EL (cell line): ENCODE measurements at regions not wholly inside any gene's neighbourhood (a gene's known extent, or its start where the extent isn't known, plus 50 kb on each side); places are given as distances from the start of the nearest gene placed in this dataset.
"Not testable (repeated sequence)": the region's sequence is repeated elsewhere in the genome, so short reads cannot be mapped to it uniquely, and the experiment has no call there.

ENCODE experiments used
- DNase-seq: peaks from one replicate; pipeline ENCODE4 v3.0.0-alpha.2; 2016

DNA sequence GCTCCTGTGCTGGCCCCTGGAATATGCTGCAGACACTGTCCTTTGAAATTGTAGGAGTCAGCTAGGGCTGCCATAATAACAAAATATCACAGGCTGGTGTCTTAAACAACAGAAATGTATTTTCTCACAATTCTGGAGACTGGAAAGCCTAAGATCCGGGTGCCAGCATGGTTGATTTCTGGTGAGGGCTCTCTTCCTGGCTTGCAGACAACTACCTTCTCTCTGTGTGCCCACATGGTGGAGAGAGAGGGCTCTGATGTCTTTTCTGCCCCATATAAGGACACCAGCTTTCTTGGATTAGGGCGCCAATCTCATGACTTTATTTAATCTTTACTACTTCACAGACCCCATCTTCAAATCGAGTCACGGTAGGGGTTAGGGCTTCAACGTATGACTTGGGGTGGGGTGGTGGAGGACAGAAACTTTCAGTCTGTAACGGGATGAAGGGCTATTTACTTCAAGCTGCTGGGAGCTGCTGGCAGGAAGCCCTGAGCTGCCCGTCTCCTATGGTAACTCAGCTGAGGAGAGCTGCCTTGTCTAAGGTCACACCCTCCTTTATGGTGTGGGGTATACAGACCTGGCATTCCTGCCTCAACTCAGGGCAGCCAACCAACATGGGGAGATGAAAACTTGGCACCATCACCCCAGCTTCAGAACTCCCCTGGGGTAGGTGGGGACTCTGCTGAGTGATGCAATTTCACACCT, 142.9 kb upstream of the ZBED5 start:
- DNase-seq, result no peak

DNA sequence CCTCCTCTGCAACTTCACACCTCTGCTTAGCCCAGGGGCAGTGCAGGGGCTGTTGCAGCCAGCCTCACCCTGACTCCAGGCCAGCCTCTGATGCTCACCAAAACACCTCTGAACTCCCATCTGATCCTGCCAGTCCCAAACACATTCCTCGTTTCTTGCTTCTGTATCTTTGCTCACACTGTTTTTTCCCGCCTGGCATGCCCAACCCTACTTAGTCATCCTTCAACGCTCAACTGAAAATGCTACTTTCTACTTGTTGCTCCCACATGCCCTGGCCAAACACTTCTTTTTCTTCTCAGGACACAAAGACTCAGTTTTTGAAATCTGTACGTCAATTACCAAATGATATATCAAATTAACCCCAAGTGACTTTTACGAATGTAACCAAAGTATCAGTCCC, 140.8 kb upstream of the ZBED5 start:
- DNase-seq, result no peak

DNA sequence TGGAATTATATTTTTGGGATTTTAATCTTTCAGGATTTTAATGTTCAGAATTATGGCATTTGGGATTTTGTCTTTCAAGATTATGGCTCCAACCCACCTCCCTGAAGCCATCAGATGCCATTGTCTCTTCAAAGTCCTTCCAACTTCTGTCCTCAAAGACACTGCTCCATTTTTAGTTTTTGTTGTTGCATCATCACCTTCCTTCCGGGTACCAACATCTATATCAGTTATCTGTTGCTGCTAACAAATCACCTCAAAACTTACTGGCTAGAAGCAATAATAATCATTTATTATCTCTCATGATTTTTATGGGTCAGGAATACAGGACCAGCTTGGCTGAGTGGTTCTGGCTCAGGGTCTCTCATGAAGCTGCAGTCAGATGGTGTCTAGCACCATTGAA, 138.8 kb upstream of the ZBED5 start:
- DNase-seq, result no peak

DNA sequence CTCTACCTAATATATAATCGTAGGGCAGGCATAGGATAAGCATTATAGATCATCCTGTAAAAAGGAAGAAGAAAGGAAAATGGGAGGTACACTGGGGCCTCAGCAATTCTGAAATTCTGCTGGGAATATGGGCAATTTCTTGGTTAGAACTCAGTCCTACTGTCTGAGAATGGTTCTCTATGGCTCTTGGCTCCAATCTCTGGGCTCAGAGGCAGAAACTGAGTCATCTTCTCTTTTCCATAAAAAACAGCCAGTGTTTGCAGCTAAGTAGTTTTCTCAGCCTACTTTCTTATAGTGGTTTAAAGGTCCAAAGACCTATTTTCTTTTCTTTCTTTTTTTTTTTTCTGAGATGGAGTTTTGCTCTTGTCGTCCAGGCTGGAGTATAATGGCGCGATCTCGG, 135.8 kb upstream of the ZBED5 start:
- DNase-seq, result no peak

DNA sequence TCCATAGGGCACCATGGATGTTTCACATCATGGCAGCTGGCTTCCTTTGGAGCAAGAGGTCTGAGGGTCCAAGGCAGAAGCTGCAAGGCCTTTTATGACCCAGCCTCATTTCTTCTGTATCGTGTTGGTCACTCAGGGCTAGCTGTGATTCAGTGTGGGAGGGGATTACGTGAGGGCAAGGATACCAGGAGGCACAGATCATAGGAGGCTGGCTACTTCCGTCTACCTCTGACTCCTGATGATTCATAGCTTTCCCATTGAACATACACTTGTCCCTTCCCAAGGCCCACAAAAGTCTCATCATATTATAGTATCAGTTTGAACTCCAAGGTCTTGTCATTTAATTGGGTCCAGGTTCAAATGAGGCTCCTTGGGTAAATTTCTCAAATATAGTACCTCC, 135.3 kb upstream of the ZBED5 start:
- peak; percentile 45 for DNase-seq

DNA sequence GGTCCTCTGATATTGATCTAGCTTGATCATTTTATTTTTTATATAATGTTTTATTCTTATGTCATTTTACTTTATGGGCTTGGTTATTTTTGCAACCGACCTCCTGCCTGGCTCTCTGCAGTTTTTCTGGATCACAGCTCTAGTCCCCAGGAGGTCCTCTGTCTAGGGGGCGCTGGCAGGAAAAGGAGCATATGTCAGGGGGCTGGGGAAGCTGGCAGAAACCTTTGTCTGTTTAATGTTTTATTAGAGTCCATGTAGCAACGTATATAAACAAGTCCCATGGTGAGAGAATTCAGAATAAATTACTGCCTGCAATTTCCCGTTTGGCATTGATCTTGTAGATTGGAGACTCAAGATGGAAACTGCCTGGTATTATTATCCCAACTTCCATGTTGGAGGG, 133.5 kb upstream of the ZBED5 start:
- DNase-seq, result no peak

DNA sequence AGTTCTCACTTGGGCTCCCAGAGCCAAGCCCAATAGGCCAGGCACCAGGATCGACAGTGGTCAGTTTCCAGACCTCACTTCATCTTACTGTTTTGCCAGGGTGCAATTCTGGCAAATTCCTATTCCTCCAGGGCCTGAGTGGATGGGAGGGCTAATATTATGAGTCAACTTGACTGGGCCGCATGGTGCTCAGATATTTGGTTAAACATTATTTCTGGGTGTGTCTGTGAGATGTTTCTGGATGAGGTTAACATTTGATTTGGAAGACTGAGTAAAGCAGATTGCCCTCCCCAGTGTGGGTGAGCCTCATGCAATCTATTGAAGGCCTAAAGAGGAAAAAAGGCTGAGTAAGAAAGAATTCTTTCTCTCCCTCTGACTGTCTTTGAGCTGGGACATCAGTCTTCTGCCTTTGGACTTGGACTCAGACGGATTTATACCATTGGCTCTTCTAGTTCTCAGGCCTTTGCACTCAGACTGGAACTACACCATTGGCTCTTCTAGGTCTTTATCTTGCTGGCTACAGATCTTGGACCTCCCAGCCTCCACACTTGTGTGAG, 132.9 kb upstream of the ZBED5 start:
- peak; percentile 3 for DNase-seq

DNA sequence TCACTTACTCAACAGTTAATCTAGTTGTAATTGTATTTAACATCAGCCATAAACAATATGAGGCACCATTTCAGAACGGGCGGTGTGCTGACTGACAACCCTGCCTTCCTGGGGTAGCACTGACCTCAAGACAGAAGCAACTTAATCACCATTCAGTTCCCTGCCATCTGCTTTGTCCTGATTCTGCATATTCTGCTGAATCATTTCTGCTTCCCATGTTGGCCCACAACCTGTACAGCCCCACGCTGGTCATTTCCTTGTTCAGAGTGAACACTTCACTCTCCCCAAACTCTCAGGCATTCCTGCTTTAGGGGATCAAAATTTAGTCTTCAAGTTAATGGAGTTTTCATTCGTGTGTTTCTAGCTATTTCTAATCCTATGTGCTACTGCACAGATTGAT, 132.3 kb upstream of the ZBED5 start:
- DNase-seq, result no peak

DNA sequence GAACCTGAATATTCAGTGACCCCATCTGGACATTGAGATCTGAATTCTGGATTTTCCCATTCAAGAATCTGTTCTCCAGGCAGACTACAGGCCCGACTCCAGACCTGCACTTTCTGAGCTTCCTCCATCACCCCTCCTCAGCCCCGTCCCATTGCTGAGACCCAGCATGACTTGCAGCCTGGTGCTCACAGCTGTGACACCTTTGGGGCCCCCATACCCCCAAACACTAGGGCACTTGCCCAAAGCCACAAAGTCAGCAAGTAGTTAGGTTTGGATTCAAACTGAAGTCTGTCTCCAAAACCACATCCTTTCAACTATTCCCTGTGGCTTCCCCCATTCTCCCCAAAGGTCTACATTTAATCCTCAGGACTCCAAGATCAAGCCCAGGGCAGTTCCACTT, 128.2 kb upstream of the ZBED5 start:
- no peak for DNase-seq

DNA sequence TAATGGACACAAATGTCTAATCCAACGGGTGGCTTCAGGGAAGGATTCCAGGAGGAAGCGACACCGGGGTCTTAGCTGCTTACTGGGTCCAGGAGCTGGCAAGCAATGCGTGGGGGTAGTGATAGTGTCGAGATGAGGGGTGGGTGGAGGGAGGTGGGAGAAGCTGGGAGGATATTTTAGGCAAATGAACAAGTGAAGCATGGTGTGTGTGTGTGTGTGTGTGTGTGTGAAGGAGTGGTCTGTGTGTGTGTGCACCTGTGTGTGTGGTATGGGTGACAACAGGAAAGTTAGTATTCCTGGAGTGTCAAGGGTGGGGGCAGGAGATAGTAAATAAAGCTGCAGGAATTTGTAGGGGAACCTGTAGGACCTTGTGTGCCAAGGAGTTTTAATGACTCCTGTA, 126.9 kb upstream of the ZBED5 start:
- no peak for DNase-seq

DNA sequence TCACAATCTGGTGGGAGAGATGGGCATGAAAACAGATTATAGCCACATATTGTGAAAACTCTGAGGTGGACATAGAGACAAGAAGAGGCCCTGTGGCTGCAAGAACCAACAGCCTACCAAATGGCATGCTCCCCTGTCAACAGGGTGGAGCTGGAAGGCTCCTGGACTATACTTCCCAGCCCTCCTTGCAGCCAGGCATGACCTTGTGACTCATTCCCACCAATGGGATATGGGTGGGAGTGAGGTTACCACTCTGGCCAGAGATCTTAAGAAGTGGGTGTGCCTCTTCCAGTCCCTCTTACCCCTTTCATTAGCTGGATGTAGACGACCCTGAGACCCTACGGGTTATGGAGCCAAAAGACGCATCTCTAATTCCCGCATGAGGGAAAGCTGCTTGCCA, 126.4 kb upstream of the ZBED5 start:
- DNase-seq, result no peak

DNA sequence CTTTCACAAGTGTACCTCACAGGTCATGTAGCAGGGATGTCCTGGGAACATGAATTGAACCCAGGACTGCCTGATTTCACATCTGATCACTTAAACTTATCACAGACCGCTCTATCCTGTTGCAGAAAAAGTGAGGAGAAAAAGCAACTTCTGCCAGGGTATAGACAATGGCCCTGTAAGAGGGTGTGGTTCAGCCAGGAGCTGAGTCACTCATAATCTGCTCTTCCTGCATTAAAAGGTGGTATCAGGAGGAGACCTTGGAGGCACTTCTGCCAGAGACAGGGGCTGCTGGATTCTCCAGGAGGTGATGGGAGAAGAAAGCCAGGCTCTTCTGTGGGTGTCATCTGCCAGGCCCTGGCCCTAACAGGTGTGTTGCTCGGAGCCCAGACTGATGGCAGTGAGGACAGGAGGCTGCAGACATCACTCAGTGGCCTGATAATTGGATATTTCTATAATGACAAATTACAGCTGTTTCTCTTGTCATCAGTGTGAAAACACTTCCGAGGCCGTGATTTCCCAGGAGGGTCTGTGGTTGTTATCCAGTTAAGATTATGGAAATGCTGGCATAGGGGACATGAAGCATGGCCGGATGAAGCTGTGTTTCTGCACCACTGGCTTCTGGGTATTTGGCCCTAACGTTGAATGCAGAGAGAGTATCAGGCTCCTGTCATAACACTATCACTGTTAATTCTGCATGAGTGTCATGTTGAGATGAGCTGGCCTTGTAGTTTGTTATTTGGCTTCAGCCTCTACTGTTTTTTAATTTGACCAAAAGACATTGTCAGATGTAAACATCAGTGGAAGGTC, 125.1 kb upstream of the ZBED5 start:
- DNase-seq, result no peak

DNA sequence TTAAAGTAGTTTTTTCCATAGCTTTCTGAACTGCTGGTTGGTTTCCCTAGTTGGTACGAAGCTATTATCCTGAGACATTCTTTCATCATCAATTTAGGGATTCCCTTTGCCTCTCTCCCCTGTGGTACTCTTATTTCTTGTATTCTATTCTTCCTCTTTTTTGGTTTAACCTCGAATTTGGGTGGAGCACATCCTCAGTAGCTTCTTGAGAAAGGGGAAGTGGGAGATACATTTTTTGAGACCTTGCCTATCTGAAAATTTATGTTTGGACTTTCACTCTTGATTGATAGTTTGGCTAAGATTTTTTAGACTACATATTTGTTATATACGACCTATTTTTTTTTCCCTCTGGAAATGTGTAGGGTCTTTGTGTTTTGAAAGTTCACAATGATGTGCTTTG, 121.7 kb upstream of the ZBED5 start:
- no peak for DNase-seq

DNA sequence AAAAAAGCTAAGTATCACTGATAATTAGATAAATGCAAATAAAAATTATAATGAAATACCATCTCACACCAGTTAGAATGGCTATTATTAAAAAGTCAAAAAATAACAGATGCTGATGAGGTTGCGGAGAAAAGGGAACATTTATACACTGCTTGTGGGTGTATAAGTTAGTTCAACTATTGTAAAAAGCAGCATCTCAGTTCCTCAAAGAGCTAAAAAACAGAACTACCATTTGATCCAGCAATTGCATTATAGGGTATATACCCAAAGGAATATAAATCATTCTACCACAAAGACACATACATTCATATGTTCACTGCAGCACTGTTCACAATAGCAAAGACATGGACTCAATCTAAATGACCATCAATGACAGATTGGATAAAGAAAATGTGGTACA, 120.3 kb upstream of the ZBED5 start:
- no peak for DNase-seq

DNA sequence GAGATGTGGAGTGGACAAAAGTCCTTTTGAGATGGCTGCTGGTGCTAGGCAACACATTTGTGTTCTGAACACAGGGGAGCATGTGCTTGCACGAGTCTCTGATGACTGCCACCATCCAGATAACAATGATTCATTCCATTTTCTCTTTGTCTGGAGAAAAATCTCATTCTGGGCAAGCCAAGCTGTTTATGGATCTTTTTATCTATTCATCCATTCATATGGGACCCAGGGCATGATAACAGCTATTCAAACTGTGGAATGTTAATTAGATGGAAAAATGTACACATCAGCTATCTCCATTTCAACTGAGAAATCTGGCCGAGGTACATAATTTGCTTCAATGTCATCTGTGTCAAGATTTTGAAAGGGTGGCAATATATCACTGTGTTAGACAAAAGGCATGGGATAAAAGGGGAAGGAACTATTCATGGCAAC, 117.5 kb upstream of the ZBED5 start:
- DNase-seq, result no peak

DNA sequence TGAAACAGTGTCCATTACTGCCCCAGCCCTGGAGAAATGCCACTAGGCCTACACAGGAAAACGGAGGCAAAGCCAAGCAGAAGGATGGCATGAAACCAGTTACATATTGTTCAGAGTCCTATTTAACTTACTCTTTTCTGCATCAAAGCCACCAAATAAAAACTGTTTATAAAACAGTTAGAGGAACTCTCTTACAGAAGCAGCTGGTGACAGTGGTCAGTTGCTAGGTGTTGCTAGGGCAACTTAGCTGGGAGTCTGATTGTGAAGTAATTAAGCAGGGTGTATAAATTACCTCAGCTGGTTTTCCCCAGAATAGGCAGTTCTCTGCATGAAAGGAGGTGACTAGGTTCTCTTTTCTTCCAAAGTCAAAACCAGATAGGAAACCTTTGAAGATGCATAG, 115.6 kb upstream of the ZBED5 start:
- no peak for DNase-seq

DNA sequence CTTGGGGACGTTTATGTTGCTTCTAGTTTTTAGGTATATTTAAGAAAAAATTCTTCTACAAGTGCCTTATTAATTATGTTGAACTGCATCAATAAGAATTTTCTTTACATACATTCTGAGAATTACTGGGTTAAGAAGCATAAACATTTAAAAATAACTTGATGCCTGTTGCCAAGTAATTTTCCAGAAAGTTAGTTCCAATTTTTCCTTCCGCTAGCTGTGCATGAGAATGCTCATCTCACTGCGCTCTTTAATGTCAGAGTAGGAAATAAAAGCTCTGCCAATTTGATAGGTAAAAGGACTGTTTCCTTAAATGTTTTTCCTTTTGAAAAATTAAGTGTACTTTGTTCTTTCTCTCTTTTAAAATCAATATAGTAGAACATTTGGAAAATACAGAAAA, 113.1 kb upstream of the ZBED5 start:
- DNase-seq, result no peak

DNA sequence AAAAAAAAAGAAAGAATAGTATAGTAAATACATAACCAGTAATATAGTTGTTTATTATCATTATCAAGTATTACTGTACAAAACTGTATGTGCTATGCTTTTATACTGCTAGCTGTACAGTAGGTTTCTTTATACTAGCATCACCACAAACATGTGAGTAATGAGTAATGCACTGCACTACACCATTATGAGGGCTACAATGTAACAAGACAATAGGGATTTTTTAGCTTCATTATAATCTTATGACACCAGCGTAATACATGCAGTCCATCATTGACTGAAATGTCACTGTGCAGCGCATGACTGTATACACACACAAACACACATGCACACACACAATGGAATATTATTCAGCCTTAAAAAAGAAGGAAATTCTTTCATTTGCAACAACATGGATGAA, 111.5 kb upstream of the ZBED5 start:
- DNase-seq, result no peak

DNA sequence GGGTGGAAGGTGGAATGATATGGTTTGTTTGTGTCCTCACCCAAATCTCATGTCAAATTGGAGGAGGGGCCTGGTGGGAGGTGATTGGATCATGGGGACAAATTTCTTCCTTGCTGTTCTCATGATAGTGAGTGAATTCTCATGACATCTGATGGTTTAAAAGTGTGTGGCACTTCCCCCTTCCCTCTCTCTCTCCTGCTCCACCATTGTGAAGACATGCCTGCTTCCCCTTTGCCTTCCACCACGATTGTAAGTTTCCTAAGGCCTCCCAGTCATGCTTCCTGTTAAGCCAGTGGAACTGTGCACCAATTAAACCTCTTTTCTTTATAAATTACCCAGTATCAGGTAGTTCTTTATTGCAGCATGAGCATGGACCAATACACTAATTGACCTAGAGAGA, 99.0 kb upstream of the ZBED5 start:
- DNase-seq, result not testable (repeated sequence)

DNA sequence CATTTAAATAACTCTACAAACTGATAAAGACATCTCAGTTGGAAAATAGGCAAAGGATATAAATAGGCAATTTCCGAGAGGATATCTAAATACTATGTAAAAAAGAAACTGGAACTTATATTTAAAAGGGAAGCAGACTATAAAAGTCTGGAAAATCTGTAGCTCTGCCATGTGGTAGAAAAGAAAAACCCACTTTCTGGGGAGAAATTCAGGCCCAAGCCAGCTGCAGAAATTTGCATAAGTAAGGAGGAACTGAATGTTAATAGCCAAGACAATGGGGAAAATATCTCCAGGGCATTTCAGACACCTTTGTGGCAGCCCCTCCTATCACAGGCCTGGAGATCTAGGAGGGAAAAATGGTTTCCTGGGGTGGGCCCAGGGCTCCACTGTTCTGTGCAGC, 97.8 kb upstream of the ZBED5 start:
- no peak for DNase-seq

DNA sequence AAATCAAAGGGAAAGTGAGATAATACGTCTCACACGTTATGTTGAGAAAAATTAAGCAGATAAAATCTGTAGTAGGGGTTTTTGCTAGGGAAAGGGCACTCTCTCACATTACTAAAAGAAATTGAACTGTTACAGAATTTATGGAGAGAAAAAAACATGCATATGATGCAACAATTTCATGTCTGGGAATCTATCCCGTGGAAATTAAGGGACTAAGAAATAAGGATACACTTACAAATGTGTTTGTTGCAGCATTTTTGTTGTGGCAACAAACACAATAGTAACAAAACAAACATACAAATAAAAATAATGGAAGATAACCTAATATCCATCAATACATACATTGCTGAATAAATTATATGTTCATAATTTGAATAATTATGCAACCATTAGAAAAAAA, 96.3 kb upstream of the ZBED5 start:
- no peak for DNase-seq

DNA sequence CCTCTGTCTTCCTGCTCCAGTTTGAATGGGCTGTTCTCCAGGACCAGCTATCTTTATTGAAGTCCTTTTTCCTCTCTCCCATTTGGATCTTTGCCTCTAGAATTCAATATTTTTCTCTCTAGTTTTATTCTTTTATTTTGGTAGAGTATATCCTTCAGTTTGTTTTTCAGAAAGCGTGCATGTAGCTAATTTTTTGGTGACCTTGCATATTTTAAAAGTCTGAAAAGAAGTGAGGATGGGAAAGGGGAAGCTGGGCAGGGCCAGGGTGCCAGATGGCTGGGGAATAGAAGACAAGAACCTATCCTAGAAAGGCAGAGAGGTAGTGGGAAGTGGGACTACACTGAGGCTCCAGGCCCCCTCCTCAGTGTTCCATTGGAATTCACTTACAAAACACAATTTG, 95.0 kb upstream of the ZBED5 start:
- no peak for DNase-seq

DNA sequence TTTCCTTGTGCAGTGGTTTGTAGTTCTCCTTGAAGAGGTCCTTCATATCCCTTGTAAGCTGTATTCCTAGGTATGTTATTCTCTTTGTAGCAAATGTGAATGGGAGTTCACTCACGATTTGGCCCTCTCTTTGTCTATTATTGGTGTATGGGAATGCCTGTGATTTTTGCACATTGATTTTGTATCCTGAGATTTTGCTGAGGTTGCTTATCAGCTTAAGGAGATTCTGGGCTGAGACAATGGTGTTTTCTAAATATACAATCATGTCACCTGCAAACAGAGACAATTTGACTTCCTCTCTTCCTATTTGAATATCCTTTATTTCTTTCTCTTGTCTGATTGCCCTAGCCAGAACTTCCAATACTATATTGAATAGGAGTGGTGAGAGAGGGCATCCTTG, 90.1 kb upstream of the ZBED5 start:
- DNase-seq, result not testable (repeated sequence)

DNA sequence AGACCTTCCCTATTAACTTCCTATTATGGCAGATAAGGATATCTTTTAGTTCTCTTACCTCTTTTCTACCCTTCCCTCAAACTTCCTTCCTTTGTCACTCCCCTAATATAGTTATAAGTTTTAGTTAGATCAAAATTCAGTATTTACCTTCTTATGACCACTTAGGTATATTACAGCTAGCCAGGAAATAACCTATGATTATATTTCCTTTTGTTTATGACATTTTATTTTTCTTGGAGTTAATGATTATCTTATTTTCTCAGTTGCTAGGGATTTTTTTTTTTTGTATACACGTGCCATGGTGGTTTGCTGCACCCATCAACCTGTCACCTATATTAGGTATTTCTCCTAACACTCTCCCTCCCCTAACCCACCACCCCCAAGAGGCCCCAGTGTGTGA, 88.2 kb upstream of the ZBED5 start:
- no peak for DNase-seq

DNA sequence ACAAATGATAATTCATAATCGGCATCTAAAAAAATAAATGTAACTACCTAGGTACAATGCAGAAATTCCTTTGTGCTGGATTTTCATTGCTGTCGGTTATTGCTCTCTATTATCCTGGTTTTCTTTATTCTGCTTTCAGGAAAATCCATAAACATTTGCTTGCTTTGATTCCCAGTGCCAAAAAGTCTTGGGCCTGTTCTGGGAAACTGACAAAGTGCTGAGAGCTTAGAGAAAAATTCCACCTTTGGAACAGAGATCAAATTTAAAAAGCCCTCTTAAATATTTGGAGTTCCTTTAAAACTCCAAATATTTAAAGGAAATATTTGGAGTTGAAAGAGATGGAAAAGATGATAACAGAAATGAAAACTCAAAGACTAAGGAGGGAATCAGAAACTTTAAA, 87.3 kb upstream of the ZBED5 start:
- no peak for DNase-seq
